ENCODE measurements at regions not wholly inside any gene's neighbourhood (a gene's known extent, or its start where the extent isn't known, plus 50 kb on each side); places are given as distances from the start of the nearest gene placed in this dataset.

GRCh38 chr3:145801696-145802095 lies 359.3 kb downstream of the PLOD2 start:
- TF ChIP-seq ARNT (IDR thresholded peaks at IDR 0.05) (no peak), ELF4 (IDR thresholded peaks at IDR 0.05) (no peak), SP1 (IDR thresholded peaks at IDR 0.05) (no peak), FOXM1 (IDR thresholded peaks at IDR 0.05; ENCODE audit: borderline replicate concordance) (no peak), FOXK2 (IDR thresholded peaks at IDR 0.05) (no peak), BHLHE40 (IDR thresholded peaks at IDR 0.05; ENCODE audit: borderline replicate concordance) (no peak), TARDBP (IDR thresholded peaks at IDR 0.05) (no peak), HDGF (IDR thresholded peaks at IDR 0.05; ENCODE audit: borderline replicate concordance) (no peak), FOXA1 (IDR thresholded peaks at IDR 0.05) (no peak), SUZ12 (IDR thresholded peaks at IDR 0.05) (no peak), L3MBTL2 (conservative IDR thresholded peaks at IDR 0.05) (no peak)
- TF ChIP-seq, protein P1, sequence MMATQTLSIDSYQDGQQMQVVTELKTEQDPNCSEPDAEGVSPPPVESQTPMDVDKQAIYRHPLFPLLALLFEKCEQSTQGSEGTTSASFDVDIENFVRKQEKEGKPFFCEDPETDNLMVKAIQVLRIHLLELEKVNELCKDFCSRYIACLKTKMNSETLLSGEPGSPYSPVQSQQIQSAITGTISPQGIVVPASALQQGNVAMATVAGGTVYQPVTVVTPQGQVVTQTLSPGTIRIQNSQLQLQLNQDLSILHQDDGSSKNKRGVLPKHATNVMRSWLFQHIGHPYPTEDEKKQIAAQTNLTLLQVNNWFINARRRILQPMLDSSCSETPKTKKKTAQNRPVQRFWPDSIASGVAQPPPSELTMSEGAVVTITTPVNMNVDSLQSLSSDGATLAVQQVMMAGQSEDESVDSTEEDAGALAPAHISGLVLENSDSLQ (IDR thresholded peaks at IDR 0.05) = no peak
